ENCODE measurements at regions not wholly inside any gene's neighbourhood (a gene's known extent, or its start where the extent isn't known, plus 50 kb on each side); places are given as distances from the start of the nearest gene placed in this dataset.
A peak's percentile ranks its signal among the peaks of the same experiment; 100 is the strongest.

- H3K4me3 ChIP-seq (ENCODE audit: low read depth, low read length): no peak overlapping the region
- TF ChIP-seq CTCF (IDR thresholded peaks at IDR 0.05; ENCODE audit: insufficient read depth, low read depth, low read length): no peak
- peak; percentile 2 for DNase-seq (ENCODE audit: low read depth)
Measured at GRCh38 chr16:56013962-56014552, 138.9 kb upstream of the CES5A start.

- TF ChIP-seq CTCF (IDR thresholded peaks at IDR 0.05; ENCODE audit: insufficient read depth, low read depth, low read length): no peak
- no peak for DNase-seq (ENCODE audit: low read depth)
- no peak overlapping the region for H3K4me3 ChIP-seq (ENCODE audit: low read depth, low read length)
Measured at GRCh38 chr16:56012482-56012811, 137.3 kb upstream of the CES5A start.

- no peak overlapping the region for H3K4me3 ChIP-seq (ENCODE audit: low read depth, low read length)
- TF ChIP-seq CTCF (IDR thresholded peaks at IDR 0.05; ENCODE audit: insufficient read depth, low read depth, low read length): no peak
- no peak for DNase-seq (ENCODE audit: low read depth)
Measured at GRCh38 chr16:56011808-56012481, 136.8 kb upstream of the CES5A start.

- no peak overlapping the region for H3K4me3 ChIP-seq (ENCODE audit: low read depth, low read length)
- DNase-seq (ENCODE audit: low read depth): no peak
- no peak for TF ChIP-seq CTCF (IDR thresholded peaks at IDR 0.05; ENCODE audit: insufficient read depth, low read depth, low read length)
Measured at GRCh38 chr16:56005958-56006357, 130.8 kb upstream of the CES5A start.

GRCh38 chr16:55999683-56000082 lies 124.5 kb upstream of the CES5A start:
- DNase-seq (ENCODE audit: low read depth): no peak
- no peak overlapping the region for H3K4me3 ChIP-seq (ENCODE audit: low read depth, low read length)
- no peak for TF ChIP-seq CTCF (IDR thresholded peaks at IDR 0.05; ENCODE audit: insufficient read depth, low read depth, low read length)

GRCh38 chr16:55993088-55993487 lies 117.9 kb upstream of the CES5A start:
- no peak for TF ChIP-seq CTCF (IDR thresholded peaks at IDR 0.05; ENCODE audit: insufficient read depth, low read depth, low read length)
- H3K4me3 ChIP-seq (ENCODE audit: low read depth, low read length): no peak overlapping the region
- DNase-seq (ENCODE audit: low read depth): no peak

GRCh38 chr16:55992551-55992950 lies 117.4 kb upstream of the CES5A start:
- no peak overlapping the region for H3K4me3 ChIP-seq (ENCODE audit: low read depth, low read length)
- no peak for DNase-seq (ENCODE audit: low read depth)
- no peak for TF ChIP-seq CTCF (IDR thresholded peaks at IDR 0.05; ENCODE audit: insufficient read depth, low read depth, low read length)
